Erythroblast (primary cell): ENCODE measurements at regions not wholly inside any gene's neighbourhood (a gene's known extent, or its start where the extent isn't known, plus 50 kb on each side); places are given as distances from the start of the nearest gene placed in this dataset.

ENCODE experiments used
- GATA1 ChIP-seq: IDR thresholded peaks from 2 replicates; pipeline ENCODE4 v1.6.1; 2011; ENCODE audit warnings: low read depth, mild to moderate bottlenecking, control low read depth, low read length, moderate library complexity
- POLR2A ChIP-seq: IDR thresholded peaks from 2 replicates; pipeline ENCODE4 v1.6.1; 2011; ENCODE audit warnings: mild to moderate bottlenecking, low read length

GRCh38 chr2:147500229-147500628, 344.6 kb upstream of the ACVR2A start:
- TF ChIP-seq POLR2A: no peak
- TF ChIP-seq GATA1: no peak
